Retinal pigment epithelial cell (primary cell): ENCODE measurements at regions not wholly inside any gene's neighbourhood (a gene's known extent, or its start where the extent isn't known, plus 50 kb on each side); places are given as distances from the start of the nearest gene placed in this dataset.

Source experiments
- DNase-seq: peaks from one replicate; pipeline ENCODE4 v3.0.0-alpha.2; 2010; ENCODE audit warnings: low read depth
- H3K4me3 ChIP-seq: 2 replicates; pipeline ENCODE4 v1.5.1; 2011; ENCODE audit warnings: mild to moderate bottlenecking, low read length, control low read depth, moderate library complexity
- TF ChIP-seq, protein P1 (sequence below): conservative IDR thresholded peaks from 2 replicates; pipeline ENCODE4 v1.5.1; 2011; ENCODE audit warnings: low read depth, low read length, control low read depth, inconsistent platforms

DNA sequence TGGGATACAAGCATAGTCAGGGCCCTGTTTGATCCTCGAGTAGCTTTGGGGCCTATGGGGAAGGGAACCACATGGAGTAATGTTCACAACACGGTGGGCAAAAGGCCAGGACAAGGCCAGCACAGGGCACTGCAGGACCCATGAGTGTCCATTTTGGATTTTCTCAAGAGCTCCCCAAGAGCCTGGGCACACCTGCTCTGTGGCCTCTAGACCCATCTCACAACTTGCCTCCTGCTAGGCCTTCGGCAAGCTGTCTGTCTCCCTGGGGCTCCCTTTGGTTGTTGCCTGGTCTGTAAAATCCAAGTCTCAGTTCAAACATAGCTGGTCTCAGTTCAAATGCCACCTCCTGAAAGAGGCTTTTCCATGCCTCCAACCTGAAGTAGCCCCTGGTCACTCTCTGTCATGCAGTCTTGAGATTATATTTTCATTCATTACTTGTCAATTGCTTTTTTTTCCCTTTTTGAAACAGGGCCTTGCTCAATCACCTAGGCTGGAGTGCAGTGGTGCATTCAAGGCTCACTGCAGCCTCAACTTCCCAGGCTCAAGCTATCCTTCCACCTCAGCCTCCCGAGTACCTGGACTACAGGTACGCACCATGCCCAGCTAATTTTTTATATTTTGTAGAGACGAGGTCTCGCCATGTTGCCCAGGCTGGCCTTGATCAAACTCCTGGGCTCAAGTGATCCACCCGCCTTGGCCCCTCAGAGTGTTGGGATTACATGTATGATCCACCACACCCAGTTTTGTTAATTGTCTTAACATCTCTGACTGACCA lies 107.4 kb downstream of the MATN1 start:
- TF ChIP-seq, protein P1, sequence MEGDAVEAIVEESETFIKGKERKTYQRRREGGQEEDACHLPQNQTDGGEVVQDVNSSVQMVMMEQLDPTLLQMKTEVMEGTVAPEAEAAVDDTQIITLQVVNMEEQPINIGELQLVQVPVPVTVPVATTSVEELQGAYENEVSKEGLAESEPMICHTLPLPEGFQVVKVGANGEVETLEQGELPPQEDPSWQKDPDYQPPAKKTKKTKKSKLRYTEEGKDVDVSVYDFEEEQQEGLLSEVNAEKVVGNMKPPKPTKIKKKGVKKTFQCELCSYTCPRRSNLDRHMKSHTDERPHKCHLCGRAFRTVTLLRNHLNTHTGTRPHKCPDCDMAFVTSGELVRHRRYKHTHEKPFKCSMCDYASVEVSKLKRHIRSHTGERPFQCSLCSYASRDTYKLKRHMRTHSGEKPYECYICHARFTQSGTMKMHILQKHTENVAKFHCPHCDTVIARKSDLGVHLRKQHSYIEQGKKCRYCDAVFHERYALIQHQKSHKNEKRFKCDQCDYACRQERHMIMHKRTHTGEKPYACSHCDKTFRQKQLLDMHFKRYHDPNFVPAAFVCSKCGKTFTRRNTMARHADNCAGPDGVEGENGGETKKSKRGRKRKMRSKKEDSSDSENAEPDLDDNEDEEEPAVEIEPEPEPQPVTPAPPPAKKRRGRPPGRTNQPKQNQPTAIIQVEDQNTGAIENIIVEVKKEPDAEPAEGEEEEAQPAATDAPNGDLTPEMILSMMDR, result no peak
- no peak overlapping the region for H3K4me3 ChIP-seq
- no peak for DNase-seq

DNA sequence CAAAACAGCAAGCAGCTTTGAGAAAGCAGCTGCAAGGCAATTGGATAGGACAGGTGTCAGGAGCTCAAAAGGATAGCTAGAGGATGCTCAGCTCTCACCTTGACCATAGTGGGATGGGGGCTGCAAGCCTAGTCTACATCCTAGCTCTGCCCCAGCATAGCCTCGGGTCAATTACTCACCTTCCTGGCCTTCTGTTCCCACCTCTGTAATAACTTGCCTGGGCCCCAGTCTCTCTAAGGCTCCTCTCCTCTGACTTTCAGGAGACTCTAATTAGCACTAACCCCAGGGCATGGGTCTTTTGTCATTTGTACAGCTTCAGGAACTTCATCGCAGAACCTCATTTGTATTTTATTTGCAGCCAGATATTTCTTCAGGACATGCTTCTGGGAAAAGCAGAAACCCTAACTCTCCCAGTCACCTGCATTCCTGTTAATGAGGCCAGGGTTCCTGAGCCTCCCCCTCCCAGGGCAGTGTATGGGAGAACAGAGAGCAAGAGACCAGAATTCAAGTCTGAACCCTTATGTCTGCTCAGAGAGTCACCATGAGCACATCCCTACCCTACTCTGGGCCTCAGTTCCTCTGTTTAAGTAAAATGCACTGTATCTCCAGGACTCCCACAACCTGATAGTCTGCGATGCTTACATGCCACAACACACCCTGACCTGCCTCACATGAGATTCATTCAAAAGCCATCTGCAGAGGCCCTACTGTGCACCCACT lies 108.1 kb downstream of the MATN1 start:
- TF ChIP-seq, protein P1, result no peak
- DNase-seq, result no peak
- H3K4me3 ChIP-seq, result no peak overlapping the region

DNA sequence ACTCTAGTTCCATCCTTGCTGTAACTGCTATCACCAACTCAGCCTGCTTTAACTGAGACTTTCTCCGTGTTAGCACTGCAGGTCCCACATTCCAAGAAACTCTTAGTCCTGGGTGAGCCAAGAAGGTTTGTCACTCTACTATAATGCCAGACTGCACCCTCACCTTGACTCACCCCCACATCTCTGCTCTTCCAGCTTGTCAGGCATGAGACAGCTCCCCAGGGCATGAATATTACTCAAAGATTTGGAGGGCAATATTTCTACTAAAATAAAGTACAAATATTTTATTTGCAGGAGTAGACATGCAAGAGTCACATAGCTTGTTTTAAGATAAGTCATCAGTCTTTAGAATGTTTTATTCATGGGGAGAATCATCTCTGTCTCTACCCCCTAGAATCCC lies 110.2 kb downstream of the MATN1 start:
- DNase-seq, result no peak
- TF ChIP-seq, protein P1, result no peak
- no peak overlapping the region for H3K4me3 ChIP-seq

DNA sequence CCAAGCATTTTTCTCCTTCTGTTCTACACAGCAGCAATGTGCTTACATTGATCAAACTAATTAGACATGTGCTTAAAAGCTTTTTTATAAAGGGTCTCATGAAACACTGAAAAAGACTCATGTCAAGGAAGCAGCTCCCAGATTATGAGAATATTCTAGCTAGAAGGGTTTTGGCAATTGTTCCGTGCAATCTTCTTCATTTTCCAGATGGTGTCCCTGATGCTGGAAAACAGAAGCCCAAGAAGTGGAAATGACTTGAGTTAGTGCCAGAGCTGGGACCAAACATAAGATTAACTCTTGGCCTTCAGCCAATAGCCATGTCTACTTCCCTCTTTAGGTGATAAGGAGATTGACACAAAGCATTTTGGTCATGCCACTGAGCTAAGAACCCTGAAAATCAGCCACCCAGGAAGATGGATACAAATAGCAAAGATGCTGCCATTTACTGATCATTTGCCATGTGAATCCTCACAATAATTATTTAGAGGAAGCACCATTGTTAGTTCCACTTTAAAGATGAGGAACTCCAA lies 110.8 kb downstream of the MATN1 start:
- no peak overlapping the region for H3K4me3 ChIP-seq
- TF ChIP-seq, protein P1, result no peak
- no peak for DNase-seq

DNA sequence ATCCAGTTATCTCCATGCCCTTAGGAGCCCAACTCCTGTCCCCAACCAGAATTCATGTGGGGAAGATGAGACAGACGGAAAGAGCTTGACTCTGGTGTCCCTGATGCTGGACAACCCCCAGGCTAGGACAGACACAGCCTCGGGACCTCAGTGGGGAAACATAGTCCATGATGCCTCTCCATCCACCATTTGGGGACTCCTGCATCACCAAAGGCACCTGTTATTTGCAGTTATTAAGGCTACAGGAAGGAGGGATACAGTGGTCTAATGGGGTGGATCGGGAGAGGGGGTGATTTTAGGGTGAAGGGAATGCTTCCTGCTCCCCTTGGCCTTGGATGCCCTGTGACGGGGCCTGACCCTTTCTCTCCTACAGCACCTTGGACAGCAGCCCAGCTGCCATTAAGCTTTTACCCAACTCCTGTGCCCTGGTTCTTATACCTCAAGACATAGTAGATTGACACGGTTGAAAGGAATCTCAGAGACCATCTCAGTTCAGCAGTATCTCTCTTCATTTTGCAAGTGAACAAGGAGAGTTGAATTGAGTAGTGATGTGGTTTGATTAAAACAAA lies 111.6 kb downstream of the MATN1 start:
- DNase-seq, result no peak
- H3K4me3 ChIP-seq, result no peak overlapping the region
- TF ChIP-seq, protein P1, result no peak

DNA sequence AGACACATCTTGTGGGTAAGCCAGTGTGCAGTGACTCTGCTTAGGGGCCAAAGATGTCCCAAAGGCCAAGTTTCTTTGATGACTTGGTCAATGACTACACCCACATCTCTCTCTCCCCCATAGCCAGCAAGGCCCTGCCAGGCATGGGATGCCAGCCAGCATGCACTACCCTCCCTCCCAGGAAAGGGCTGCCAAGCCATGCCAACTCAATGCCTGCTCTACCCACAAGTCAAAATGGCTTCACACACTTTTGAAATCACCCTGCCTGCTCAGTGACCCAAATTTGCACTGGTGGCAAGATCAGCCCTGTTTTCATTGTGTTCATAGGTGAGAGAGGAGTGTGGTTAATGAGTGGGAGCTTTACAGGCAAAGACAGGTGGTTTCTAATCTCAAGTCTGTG lies 112.5 kb downstream of the MATN1 start:
- H3K4me3 ChIP-seq, result no peak overlapping the region
- TF ChIP-seq, protein P1, result no peak
- DNase-seq, result no peak
